GM10248 (cell line): ENCODE measurements at regions not wholly inside any gene's neighbourhood (a gene's known extent, or its start where the extent isn't known, plus 50 kb on each side); places are given as distances from the start of the nearest gene placed in this dataset.

Source experiments
- CTCF ChIA-PET: fragments of 300-600 bp; sonication (Branson Sonifier 250); formaldehyde crosslinking; extraction: SDS; loops from one replicate; lab custom pipeline; 2021; ENCODE audit warnings: antibody characterized with exemption; lab: Yijun Ruan, JAX
- POLR2A ChIA-PET: fragments of 350-650 bp; sonication (Branson Sonifier 250); formaldehyde crosslinking; extraction: SDS; loops from one replicate; lab custom pipeline; 2020; ENCODE audit warnings: antibody characterized with exemption; lab: Yijun Ruan, JAX
- DNase-seq: peaks from one replicate; pipeline ENCODE4 v3.0.0; 2012; ENCODE audit errors: extremely low spot score
- CTCF ChIP-seq: IDR thresholded peaks from 2 replicates; pipeline ENCODE4 v1.5.1; 2012; ENCODE audit warnings: mild to moderate bottlenecking, low read depth; ENCODE audit errors: extremely low read depth, missing control alignments, control extremely low read depth

GRCh38 chr6:104402572-104402971, 457.1 kb downstream of the HACE1 start:
- no peak for TF ChIP-seq CTCF
- ChIA-PET CTCF (interaction anchor here (1.0 kb wide), 1 partner anchor 12 kb away, joined by 5 read pairs; no protein-coding TSS in a partner anchor), POLR2A (no interaction called here)
- no peak for DNase-seq

GRCh38 chr6:104401926-104402325, 457.8 kb downstream of the HACE1 start:
- DNase-seq: no peak
- POLR2A ChIA-PET: no interaction called here
- CTCF ChIA-PET: interaction anchor here (1.0 kb wide), 1 partner anchor 12 kb away, joined by 5 read pairs; no protein-coding TSS in a partner anchor

GRCh38 chr6:104400844-104401243, 458.9 kb downstream of the HACE1 start:
- no peak for DNase-seq
- POLR2A ChIA-PET: no interaction called here
- no peak for TF ChIP-seq CTCF
- CTCF ChIA-PET: no interaction called here

More at GRCh38 chr6:104401926-104402325, 457.8 kb downstream of the HACE1 start:
- TF ChIP-seq CTCF: no peak

- no peak for DNase-seq
- no peak for TF ChIP-seq CTCF
- CTCF ChIA-PET: no interaction called here
- POLR2A ChIA-PET: no interaction called here
These were observed 463.6 kb downstream of the HACE1 start for GRCh38 chr6:104396077-104396476.

GRCh38 chr6:104381907-104382306, 477.8 kb downstream of the HACE1 start:
- no peak for DNase-seq
- CTCF ChIA-PET: interaction anchor here (1.4 kb wide), 1 partner anchor 11 kb away, joined by 3 read pairs; no protein-coding TSS in a partner anchor
- TF ChIP-seq CTCF: no peak
- POLR2A ChIA-PET: no interaction called here

GRCh38 chr6:104365451-104366234, 494.1 kb downstream of the HACE1 start:
- DNase-seq: no peak
- TF ChIP-seq CTCF: no peak
- ChIA-PET POLR2A (no interaction called here), CTCF (no interaction called here)
